ENCODE measurements at regions not wholly inside any gene's neighbourhood (a gene's known extent, or its start where the extent isn't known, plus 50 kb on each side); places are given as distances from the start of the nearest gene placed in this dataset.
"Not testable (repeated sequence)": the region's sequence is repeated elsewhere in the genome, so short reads cannot be mapped to it uniquely, and the experiment has no call there.

- no peaks in the 10 kb centered on the region for H3K27me3 ChIP-seq (ENCODE audit: control insufficient read depth, insufficient read depth, low read length)
- no peaks in the 10 kb centered on the region for H3K36me3 ChIP-seq (ENCODE audit: control insufficient read depth, insufficient read depth, low read length)
- no peak for DNase-seq (ENCODE audit: low read depth)
- TF ChIP-seq CTCF (IDR thresholded peaks at IDR 0.05; ENCODE audit: insufficient read depth, low read length, poor library complexity, severe bottlenecking), result no peak
- H3K4me3 ChIP-seq (ENCODE audit: low read depth, low read length), result no peak overlapping the region
Observed at GRCh38 chrX:45502396-45502795, 301.7 kb upstream of the DIPK2B start.

- Histone ChIP-seq H3K27me3 (ENCODE audit: control insufficient read depth, insufficient read depth, low read length) (no peaks in the 10 kb centered on the region), H3K4me3 (ENCODE audit: low read depth, low read length) (no peak overlapping the region), H3K36me3 (ENCODE audit: control insufficient read depth, insufficient read depth, low read length) (no peaks in the 10 kb centered on the region)
- TF ChIP-seq CTCF (IDR thresholded peaks at IDR 0.05; ENCODE audit: insufficient read depth, low read length, poor library complexity, severe bottlenecking), result no peak
- no peak for DNase-seq (ENCODE audit: low read depth)
Observed at GRCh38 chrX:45497290-45497689, 296.6 kb upstream of the DIPK2B start.

GRCh38 chrX:45485719-45486118 is 285.0 kb upstream of the DIPK2B start:
- no peaks in the 10 kb centered on the region for H3K27me3 ChIP-seq (ENCODE audit: control insufficient read depth, insufficient read depth, low read length)
- no peak overlapping the region for H3K4me3 ChIP-seq (ENCODE audit: low read depth, low read length)
- DNase-seq (ENCODE audit: low read depth), result no peak
- TF ChIP-seq CTCF (IDR thresholded peaks at IDR 0.05; ENCODE audit: insufficient read depth, low read length, poor library complexity, severe bottlenecking), result no peak
- H3K36me3 ChIP-seq (ENCODE audit: control insufficient read depth, insufficient read depth, low read length), result no peaks in the 10 kb centered on the region

- Histone ChIP-seq H3K36me3 (ENCODE audit: control insufficient read depth, insufficient read depth, low read length) (no peaks in the 10 kb centered on the region), H3K4me3 (ENCODE audit: low read depth, low read length) (no peak overlapping the region), H3K27me3 (ENCODE audit: control insufficient read depth, insufficient read depth, low read length) (no peaks in the 10 kb centered on the region)
- TF ChIP-seq CTCF (IDR thresholded peaks at IDR 0.05; ENCODE audit: insufficient read depth, low read length, poor library complexity, severe bottlenecking), result no peak
- peak; percentile 73 for DNase-seq (ENCODE audit: low read depth)
Observed at GRCh38 chrX:45479835-45480422, 279.3 kb upstream of the DIPK2B start.

GRCh38 chrX:45479196-45479834 is 278.6 kb upstream of the DIPK2B start:
- no peak for TF ChIP-seq CTCF (IDR thresholded peaks at IDR 0.05; ENCODE audit: insufficient read depth, low read length, poor library complexity, severe bottlenecking)
- Histone ChIP-seq H3K4me3 (ENCODE audit: low read depth, low read length) (no peak overlapping the region), H3K27me3 (ENCODE audit: control insufficient read depth, insufficient read depth, low read length) (no peaks in the 10 kb centered on the region), H3K36me3 (ENCODE audit: control insufficient read depth, insufficient read depth, low read length) (no peaks in the 10 kb centered on the region)
- peak; percentile 68 for DNase-seq (ENCODE audit: low read depth)

- Histone ChIP-seq H3K36me3 (ENCODE audit: control insufficient read depth, insufficient read depth, low read length) (no peaks in the 10 kb centered on the region), H3K27me3 (ENCODE audit: control insufficient read depth, insufficient read depth, low read length) (no peaks in the 10 kb centered on the region), H3K4me3 (ENCODE audit: low read depth, low read length) (no peak overlapping the region)
- DNase-seq (ENCODE audit: low read depth), result no peak
- TF ChIP-seq CTCF (IDR thresholded peaks at IDR 0.05; ENCODE audit: insufficient read depth, low read length, poor library complexity, severe bottlenecking), result no peak
Observed at GRCh38 chrX:45472968-45473367, 272.3 kb upstream of the DIPK2B start.

- H3K27me3 ChIP-seq (ENCODE audit: control insufficient read depth, insufficient read depth, low read length); DNase-seq (ENCODE audit: low read depth); H3K36me3 ChIP-seq (ENCODE audit: control insufficient read depth, insufficient read depth, low read length); H3K4me3 ChIP-seq (ENCODE audit: low read depth, low read length): not testable (repeated sequence)
Observed at GRCh38 chrX:45467537-45467936, 266.9 kb upstream of the DIPK2B start.

GRCh38 chrX:45455732-45456131 is 255.1 kb upstream of the DIPK2B start:
- not testable (repeated sequence) for H3K36me3 ChIP-seq (ENCODE audit: control insufficient read depth, insufficient read depth, low read length); H3K27me3 ChIP-seq (ENCODE audit: control insufficient read depth, insufficient read depth, low read length); H3K4me3 ChIP-seq (ENCODE audit: low read depth, low read length); DNase-seq (ENCODE audit: low read depth)

Data from kidney epithelial cell (primary cell).